PC-3 (cell line): ENCODE measurements at regions not wholly inside any gene's neighbourhood (a gene's known extent, or its start where the extent isn't known, plus 50 kb on each side); places are given as distances from the start of the nearest gene placed in this dataset.

Experiments used
- EZH2 ChIP-seq: fragments of 300-600 bp; sonication (generic); IDR thresholded peaks from one replicate; pipeline ENCODE4 v1.6.1; 2017; ENCODE audit warnings: antibody characterized with exemption, mild to moderate bottlenecking, low read length; ENCODE audit not compliant: unreplicated experiment
- EZH2phosphoT487 ChIP-seq: fragments of 300-600 bp; sonication (generic); IDR thresholded peaks from 2 replicates; pipeline ENCODE4 v1.6.1; 2018; ENCODE audit warnings: mild to moderate bottlenecking, antibody characterized with exemption, low read length, borderline replicate concordance
- TF ChIP-seq, protein P1 (sequence below): fragments of 300-600 bp; sonication (generic); conservative IDR thresholded peaks from 2 replicates; pipeline ENCODE4 v1.5.1; 2017; ENCODE audit warnings: antibody characterized with exemption, low read depth, mild to moderate bottlenecking, low read length

DNA sequence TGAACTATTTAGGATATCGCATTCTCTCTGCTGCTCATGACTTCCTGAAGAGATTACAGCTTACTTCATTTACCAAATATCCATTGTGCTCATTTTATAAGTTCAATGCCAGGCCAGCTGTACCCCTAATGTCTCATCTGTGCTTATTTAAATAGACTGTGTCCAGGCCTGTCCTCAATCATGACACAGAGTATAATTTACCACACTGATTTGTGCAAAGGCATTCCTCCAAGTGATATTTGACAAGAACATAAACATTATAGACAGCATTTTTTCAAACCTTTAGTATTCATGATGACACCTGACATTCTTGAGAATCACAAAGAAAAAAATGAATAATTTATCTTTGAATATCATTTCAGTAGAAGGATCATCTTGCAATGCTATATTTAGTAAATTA lies 260.1 kb upstream of the SEMA3D start:
- TF ChIP-seq, protein P1, sequence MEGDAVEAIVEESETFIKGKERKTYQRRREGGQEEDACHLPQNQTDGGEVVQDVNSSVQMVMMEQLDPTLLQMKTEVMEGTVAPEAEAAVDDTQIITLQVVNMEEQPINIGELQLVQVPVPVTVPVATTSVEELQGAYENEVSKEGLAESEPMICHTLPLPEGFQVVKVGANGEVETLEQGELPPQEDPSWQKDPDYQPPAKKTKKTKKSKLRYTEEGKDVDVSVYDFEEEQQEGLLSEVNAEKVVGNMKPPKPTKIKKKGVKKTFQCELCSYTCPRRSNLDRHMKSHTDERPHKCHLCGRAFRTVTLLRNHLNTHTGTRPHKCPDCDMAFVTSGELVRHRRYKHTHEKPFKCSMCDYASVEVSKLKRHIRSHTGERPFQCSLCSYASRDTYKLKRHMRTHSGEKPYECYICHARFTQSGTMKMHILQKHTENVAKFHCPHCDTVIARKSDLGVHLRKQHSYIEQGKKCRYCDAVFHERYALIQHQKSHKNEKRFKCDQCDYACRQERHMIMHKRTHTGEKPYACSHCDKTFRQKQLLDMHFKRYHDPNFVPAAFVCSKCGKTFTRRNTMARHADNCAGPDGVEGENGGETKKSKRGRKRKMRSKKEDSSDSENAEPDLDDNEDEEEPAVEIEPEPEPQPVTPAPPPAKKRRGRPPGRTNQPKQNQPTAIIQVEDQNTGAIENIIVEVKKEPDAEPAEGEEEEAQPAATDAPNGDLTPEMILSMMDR, result no peak
- no peak for TF ChIP-seq EZH2phosphoT487
- no peak for TF ChIP-seq EZH2
